H54 (cell line): ENCODE measurements at regions not wholly inside any gene's neighbourhood (a gene's known extent, or its start where the extent isn't known, plus 50 kb on each side); places are given as distances from the start of the nearest gene placed in this dataset.

Experiments
- DNase-seq: peaks from one replicate; pipeline ENCODE4 v3.0.0; 2011; ENCODE audit warnings: low spot score, mixed read lengths; ENCODE audit not compliant: insufficient read length
- FAIRE-seq: peaks from 3 replicates; lab custom pipeline; 2011; peaks lifted over from hg19 to GRCh38; lab: Jason Lieb, UNC
- POLR2A ChIP-seq: IDR thresholded peaks from 2 replicates; pipeline ENCODE4 v1.6.1; 2011; ENCODE audit warnings: low read depth, mild to moderate bottlenecking, low read length

DNA sequence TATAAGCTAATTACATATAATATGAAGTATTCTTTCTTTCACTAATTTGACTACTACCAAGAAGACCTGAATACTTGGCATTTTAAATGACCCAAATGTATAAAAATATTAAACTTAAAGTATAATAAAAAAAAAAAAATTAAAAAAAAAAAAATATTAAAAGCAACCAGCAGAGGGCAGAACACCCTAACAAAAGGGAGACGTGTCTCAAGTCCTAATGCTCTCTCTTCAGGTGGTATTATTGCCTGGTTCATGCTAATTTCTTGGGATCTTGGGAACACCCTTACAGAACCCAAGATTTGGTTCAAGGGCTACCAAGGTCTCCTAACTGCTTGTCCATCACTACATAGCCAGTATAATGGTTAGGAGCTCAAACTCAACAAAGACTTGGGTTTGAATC lies 754.8 kb downstream of the RAB28 start:
- no peak for TF ChIP-seq POLR2A
- FAIRE-seq (no peak), DNase-seq (no peak)

DNA sequence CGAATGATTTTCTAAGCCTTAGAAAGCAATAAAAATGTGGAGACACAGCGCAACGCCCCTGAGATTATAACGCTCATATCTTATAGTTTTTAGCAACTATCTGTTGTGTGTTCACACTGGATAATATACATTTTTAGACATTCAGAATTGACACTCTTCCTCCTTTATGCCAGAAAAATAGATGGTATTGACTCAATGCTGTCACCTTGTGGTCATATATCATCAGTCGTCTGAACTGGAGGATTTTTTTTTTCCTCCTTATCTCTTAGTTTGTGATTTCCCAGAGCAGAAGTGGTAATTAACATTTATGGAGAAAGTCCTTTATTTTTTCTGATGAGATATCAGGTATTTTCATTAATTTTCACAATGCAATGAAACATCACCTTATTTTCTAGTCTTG lies 759.6 kb downstream of the RAB28 start:
- no peak for FAIRE-seq
- no peak for DNase-seq
- no peak for TF ChIP-seq POLR2A

DNA sequence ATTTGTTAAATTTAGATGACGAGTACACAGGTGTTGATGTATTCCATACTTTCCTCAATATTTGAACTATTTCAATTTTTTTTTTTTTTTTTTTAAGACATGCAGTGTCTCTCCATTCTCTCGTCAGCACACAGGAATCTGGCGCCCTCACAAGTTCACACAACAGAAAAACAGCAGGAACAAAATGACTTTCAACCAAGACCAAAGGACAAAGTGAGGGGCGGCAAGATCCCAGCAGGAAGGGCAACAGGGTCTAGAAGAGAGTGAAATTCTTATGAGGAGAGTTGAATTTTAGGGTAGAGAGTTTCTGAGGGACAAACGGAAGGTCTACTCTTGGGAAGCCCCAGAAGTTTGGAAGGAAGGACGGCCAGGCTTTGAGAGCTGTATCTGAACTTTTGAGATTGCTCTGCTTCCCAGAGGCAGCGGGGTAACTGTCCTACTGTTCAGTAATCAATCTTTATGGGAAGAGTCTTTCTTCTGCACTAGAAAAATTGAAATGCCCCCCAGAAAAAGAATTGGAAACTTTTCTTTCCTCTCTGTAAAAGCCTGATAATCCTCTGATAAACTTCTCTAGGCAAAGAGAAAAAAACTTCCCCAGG lies 760.2 kb downstream of the RAB28 start:
- no peak for FAIRE-seq
- no peak for TF ChIP-seq POLR2A
- no peak for DNase-seq

DNA sequence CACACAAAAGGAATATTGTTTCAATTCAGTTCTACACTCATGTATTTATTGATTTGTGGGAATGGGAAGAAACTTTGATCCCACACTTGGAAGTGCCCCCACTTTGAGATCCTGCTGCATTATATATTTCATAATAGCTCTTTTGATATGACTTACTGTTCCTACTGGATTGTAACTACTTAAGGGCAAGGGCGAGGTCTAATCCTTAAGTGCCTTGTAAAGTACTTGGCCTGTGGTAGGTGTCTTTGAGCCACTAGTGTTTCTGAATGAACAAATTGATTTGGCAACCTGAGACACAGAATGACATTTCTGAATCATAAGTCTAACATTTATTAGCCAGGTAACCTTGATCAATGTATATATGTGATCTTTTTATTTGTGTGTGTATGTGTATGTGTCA lies 767.2 kb downstream of the RAB28 start:
- no peak for TF ChIP-seq POLR2A
- no peak for FAIRE-seq
- no peak for DNase-seq

DNA sequence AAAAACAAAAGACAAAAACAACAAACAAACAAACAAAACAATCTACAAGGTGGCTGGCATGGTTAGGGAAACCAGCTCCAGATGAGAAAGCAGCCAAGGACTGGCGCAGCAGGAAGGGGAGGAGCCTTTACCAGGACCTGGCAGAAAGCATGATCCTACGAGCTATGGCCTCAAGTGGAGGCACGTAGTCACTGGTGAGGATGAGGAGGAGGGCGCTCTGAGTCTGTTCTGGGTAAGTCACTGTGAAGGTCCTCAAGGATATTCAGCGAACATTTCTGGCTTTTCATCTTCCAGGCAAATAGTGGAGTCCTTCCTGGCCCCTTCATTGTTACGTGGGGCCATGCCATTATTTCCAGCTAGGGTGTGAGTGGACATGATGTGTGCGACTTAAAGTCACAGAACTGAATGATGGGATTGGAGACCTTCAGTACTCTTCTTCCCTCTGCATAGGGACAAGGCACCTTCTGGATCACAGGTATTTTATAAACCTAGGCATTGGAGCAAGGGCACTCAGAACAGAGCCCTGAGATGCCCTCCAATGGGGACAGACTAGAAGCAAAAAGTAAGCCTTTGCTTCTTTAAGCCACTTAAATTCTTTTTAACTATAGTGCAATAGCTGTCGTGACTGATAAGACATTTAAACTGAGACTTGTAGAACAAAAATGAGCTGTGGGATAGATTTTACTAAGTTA lies 771.3 kb downstream of the RAB28 start:
- DNase-seq (no peak), FAIRE-seq (no peak)
- TF ChIP-seq POLR2A: no peak

DNA sequence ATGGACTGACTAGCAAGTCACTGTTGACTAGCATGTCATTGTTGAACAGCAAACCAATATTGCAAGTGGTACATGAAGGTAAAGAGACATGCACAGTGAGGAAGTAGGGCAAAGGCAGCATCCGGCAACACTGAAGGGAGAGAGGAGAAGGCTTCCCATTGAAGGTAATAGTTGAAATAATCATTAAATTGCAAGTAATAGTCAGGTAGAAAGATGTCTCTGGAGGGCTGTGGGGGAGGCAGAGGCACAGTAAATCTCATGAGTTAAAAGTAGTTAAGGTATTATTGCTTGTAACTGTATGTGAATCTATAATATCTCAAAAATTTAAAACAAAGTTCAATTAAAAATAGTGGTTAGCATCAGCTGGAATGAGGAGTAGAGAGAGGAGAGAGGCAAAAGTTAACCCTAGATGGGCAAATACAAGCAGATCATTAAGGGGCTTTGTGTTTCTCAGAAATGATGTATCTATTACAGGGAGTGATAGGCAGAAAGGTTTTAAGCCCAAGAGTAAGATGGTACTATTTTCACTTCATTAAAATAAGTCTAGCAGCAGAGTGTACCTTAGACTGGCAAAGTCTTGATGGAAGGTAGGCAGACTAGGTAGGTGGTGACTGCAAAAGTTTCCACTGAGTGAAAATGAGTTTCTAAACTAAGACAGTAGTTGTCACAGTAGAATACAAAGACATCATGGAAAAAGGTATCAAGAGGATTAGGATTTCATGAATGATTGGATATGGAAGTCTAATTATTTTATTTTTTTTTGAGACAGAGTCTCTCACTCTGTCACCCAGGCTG lies 776.6 kb downstream of the RAB28 start:
- DNase-seq: no peak
- no peak for FAIRE-seq
- no peak for TF ChIP-seq POLR2A

DNA sequence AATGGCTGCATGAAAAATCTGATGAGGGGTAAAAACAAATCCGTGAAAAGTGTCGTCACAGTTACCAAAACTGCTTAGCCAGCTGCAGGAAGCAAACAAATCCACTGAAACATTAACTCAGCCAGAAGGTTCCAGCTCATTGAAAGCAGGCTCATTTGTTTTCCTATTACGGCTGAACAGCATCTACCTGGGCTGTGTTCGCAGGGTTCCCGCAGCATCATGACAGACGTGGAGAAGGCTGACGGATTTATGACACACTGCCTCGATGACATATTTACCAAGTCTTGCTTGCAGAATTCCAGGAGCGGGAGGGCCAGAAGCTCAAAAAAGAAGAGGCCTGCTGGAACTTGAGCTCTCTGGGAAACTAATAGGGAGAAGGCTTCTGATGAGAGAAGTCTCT lies 781.1 kb downstream of the RAB28 start:
- no peak for FAIRE-seq
- TF ChIP-seq POLR2A: no peak

DNA sequence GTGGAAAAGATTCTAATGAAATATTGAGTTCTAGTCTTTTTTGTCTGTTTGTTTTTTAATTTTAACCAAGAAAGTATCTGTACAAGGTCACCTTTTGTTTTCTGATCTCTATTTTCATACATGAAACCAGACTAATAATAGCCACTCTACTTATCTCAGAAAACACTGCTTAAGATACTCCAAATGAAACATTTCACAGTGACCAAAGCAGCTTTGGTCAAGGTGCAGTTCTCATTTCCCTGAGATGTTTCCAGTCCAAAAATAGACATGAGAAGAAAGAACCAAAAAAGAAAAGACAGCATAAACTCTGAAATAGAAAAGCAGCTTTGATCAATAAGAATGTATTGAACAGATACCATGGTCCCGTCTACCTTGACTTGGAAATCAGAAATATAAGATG lies 782.8 kb downstream of the RAB28 start:
- DNase-seq (no peak), FAIRE-seq (no peak)
- TF ChIP-seq POLR2A: no peak

More for the DNA sequence above, 781.1 kb downstream of the RAB28 start:
- DNase-seq: no peak

DNA sequence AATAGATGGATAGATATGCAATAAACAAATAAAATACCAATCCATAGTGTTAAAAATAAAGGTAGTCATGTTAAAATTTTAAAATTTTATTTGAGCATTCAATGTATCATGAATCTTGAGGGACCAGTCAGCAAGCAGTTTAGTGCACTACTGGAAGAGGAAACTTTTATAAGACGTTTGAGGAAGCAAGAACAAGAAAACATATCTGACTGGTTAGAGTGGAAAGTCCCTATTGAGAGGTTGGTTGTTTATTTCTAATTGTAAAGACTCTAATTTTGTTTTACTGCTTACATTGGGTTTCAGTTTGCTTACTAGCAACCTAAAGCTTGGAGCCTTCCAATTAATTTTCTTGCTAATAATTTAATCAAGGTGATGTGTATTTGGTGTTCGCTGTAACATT lies 786.2 kb downstream of the RAB28 start:
- DNase-seq (no peak), FAIRE-seq (no peak)
- TF ChIP-seq POLR2A: no peak

DNA sequence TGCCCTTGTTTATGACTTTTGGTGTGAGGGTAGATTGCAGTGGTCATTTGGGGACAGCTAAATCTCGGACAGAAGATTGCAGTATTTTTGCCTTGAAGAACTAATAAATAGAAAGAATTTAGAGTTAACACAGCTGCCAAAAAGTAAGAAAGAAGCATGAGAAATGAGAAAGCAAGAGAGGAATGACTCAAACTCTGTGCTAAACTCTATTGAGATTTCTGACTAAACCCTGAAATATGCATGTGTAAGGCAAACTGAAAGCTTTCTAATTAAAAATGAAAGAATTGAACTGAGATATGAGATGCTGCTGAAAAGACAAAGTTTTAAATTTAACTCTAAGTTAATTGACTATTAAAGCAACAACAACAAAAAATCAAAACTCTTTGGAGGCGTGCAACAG lies 791.3 kb downstream of the RAB28 start:
- no peak for DNase-seq
- FAIRE-seq: no peak
- no peak for TF ChIP-seq POLR2A

DNA sequence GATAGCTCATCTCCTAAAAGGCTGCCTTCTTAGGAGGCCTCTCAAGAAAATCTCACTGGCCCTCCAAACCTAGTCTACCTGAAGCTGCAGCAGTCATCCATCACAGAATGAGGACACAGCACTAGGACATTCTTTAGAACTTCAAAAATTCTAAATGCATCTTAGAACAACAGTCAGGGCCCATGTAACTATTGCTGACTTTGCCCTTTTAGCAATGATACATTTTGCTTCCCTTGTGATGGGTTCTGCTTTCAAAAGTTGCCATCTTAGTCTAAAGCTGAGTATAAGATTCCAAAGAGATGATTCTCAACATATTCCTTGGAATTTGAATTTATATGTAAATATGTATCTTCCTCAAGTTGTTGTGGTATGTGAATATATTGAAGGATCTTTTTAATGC lies 793.0 kb downstream of the RAB28 start:
- DNase-seq: no peak
- FAIRE-seq: no peak
- TF ChIP-seq POLR2A: no peak

DNA sequence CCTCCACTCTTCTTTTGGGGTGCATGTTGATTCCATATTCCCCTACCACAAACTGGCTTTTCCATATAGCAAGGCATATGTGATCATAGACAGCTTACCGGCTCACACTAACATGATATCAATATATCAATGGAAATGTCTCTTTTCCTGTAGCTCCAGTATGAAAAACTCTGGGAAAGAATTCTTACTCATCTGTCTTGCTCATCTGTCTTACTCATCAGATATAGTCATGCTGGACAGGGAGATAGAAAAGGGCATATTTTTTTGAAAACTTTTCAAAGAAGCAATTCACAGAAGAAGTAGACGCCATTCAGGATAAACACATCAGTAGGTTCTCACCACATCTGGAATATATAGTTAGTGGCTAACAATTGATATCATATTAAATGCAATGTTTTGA lies 794.7 kb downstream of the RAB28 start:
- DNase-seq: no peak
- FAIRE-seq: no peak
- no peak for TF ChIP-seq POLR2A

DNA sequence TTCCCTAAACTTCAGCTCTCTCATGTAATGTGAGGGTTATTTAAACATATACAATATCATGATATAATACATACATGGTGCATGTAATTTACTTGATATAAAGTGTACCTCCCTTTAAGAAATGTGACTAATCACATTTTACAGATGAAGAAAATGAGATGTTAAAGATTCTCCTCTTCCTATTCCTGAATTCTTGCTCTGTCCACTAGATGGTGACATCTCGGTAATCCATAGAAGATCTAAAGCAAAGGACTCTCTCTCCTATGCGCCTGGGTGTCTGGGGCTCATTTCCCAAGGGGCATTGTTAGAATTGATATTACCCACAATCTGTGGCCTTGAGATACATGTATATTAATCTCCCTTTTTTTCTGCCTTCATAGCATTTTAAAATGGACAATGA lies 804.9 kb downstream of the RAB28 start:
- DNase-seq (no peak), FAIRE-seq (no peak)
- TF ChIP-seq POLR2A: no peak

DNA sequence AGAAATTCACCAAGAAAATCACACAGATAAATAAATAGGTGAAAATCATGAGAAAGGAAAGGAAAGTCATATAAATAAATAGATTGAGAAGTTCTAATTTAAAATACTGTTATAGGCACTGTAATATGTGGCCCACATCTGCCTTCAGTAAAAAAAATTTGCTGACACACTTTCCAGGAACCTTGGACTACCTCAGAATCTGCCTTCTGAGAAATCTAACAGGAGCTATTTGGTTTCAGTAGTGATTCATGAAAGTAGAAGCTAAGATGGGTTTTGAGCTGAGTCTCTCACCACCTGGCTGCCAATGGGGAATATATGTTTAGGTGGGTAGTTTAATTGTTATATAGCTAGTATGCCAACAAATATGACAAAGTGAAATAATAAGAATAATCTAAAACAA lies 810.0 kb downstream of the RAB28 start:
- FAIRE-seq (no peak), DNase-seq (no peak)
- TF ChIP-seq POLR2A: no peak
